Tibial nerve (tissue), 4 donors: ENCODE measurements at regions not wholly inside any gene's neighbourhood (a gene's known extent, or its start where the extent isn't known, plus 50 kb on each side); places are given as distances from the start of the nearest gene placed in this dataset.

Experiments
- EP300 ChIP-seq, 2 donors: sonication (generic); formaldehyde crosslinking; IDR thresholded peaks; one replicate each; pipeline ENCODE4 v1.6.1; 2017; ENCODE audit warnings: antibody characterized with exemption in 2 of 2, mild to moderate bottlenecking in 1 of 2
- POLR2A ChIP-seq, 2 donors: fragments of 450-650 bp; IDR thresholded peaks; one replicate each; pipeline ENCODE4 v1.6.1; 2017; ENCODE audit warnings: antibody characterized with exemption in 2 of 2, mild to moderate bottlenecking in 2 of 2, moderate library complexity in 2 of 2
- TF ChIP-seq, protein P1 (sequence below), 5 experiments: fragments of 200-600 bp in 3 of 5; fragments of 450-650 bp in 2 of 5; sonication (generic) in 3 of 5; IDR thresholded peaks; one replicate each; pipeline ENCODE4 v1.5.1; 2016 to 2019; ENCODE audit warnings: antibody characterized with exemption in 5 of 5, mild to moderate bottlenecking in 3 of 5, moderate library complexity in 2 of 5

DNA sequence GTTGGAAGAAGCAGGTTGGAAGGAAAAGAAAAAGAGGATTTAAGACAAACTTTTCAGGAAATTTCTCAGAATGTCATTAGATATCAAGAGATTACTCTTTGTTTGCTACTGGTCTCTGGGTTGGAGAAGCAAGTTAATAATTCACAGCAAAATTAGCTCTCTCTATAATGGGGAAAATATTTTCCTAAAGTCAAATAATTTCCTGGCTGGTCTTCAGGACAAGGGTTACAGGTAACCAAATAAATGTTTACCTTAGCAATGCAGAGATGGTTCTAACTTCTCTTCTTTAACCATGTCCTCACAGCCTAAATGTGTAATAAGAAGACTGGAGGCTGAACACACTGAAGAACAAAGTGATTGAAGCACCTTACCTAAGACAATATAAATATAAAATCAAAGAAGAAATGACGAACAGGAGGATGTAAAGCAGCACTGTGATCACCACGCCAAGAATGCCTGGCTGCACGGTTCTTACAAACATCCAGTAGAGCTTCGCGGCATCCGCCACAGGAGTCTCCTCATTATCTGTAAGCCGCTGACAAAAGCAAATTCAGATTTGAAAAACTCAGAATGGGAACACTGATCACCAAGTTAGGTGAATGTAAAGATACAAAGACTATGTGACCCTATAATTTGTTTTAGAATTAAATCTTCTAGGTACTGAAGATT lies 717.5 kb downstream of the TFAP2A start:
- TF ChIP-seq, protein P1, sequence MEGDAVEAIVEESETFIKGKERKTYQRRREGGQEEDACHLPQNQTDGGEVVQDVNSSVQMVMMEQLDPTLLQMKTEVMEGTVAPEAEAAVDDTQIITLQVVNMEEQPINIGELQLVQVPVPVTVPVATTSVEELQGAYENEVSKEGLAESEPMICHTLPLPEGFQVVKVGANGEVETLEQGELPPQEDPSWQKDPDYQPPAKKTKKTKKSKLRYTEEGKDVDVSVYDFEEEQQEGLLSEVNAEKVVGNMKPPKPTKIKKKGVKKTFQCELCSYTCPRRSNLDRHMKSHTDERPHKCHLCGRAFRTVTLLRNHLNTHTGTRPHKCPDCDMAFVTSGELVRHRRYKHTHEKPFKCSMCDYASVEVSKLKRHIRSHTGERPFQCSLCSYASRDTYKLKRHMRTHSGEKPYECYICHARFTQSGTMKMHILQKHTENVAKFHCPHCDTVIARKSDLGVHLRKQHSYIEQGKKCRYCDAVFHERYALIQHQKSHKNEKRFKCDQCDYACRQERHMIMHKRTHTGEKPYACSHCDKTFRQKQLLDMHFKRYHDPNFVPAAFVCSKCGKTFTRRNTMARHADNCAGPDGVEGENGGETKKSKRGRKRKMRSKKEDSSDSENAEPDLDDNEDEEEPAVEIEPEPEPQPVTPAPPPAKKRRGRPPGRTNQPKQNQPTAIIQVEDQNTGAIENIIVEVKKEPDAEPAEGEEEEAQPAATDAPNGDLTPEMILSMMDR (IDR thresholded peaks at IDR 0.05) = no peak
- no peak for TF ChIP-seq POLR2A (IDR thresholded peaks at IDR 0.05)
- no peak for TF ChIP-seq EP300 (IDR thresholded peaks at IDR 0.05)
